ENCODE measurements at regions not wholly inside any gene's neighbourhood (a gene's known extent, or its start where the extent isn't known, plus 50 kb on each side); places are given as distances from the start of the nearest gene placed in this dataset.

DNA sequence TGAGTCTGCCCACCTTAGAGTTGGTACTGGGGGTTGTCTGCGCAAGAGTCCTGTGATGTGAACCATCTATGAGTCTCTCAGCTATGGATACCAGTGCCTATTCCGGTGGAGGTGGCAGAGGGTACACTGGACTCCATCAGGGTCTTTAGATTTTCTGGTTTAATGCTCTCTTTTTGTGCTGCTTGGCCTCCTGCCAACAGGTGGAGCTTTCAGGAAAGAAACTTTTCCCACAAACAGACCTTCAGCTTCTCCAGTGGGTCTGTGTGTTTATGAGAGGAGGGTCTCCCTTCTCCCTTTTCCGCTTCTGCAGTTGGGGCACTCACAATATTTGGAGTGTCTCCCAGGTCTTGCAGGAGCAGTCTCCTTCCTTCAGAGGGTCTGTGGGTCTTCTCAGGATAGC, 1721.9 kb upstream of the SLC39A10 start:
- no peak overlapping the region for H3K27ac ChIP-seq (ENCODE audit: low read length)
- H3K4me1 ChIP-seq (ENCODE audit: control insufficient read depth, insufficient read depth, low read length), result no peaks in the 10 kb centered on the region
- H3K36me3 ChIP-seq (ENCODE audit: control insufficient read depth in 2 of 2, insufficient read depth in 2 of 2, low read length in 2 of 2), result no peaks in the 10 kb centered on the region
- no peak overlapping the region for H3K4me3 ChIP-seq (ENCODE audit: low read length in 2 of 2)
- H3K27me3 ChIP-seq (ENCODE audit: control insufficient read depth in 1 of 2, insufficient read depth in 2 of 2, low read length in 2 of 2), result no peaks in the 10 kb centered on the region
- no peaks in the 10 kb centered on the region for H3K9me3 ChIP-seq (ENCODE audit: control insufficient read depth in 2 of 2, low read length in 2 of 2)
- no peak overlapping the region for H3K9ac ChIP-seq (ENCODE audit: low read length in 2 of 2)

DNA sequence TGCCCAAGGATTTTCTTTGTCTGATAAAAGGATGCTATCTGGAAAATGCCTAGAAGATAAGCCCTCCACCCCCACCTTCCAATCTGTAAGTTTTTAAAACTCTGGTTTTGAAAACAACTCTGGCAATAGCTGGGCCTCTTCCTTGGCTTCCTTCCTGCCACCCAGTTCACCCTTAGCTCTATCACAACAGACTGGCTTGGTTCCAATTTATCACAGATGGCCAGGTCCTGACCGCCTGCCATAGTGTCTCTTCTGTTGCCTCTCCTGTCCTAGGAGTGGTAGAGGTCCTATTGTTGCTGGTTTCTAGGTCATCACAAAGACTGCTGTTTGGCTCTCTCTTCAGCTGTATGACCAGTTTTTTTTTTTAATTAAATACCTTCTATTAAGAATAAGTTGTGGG, 1727.9 kb upstream of the SLC39A10 start:
- H3K36me3 ChIP-seq (ENCODE audit: control insufficient read depth in 2 of 2, insufficient read depth in 2 of 2, low read length in 2 of 2), result no peaks in the 10 kb centered on the region
- H3K9me3 ChIP-seq (ENCODE audit: control insufficient read depth in 2 of 2, low read length in 2 of 2), result no peaks in the 10 kb centered on the region
- no peak overlapping the region for H3K4me3 ChIP-seq (ENCODE audit: low read length in 2 of 2)
- H3K9ac ChIP-seq (ENCODE audit: low read length in 2 of 2), result no peak overlapping the region
- no peaks in the 10 kb centered on the region for H3K27me3 ChIP-seq (ENCODE audit: control insufficient read depth in 1 of 2, insufficient read depth in 2 of 2, low read length in 2 of 2)
- no peak overlapping the region for H3K27ac ChIP-seq (ENCODE audit: low read length)
- H3K4me1 ChIP-seq (ENCODE audit: control insufficient read depth, insufficient read depth, low read length), result no peaks in the 10 kb centered on the region

DNA sequence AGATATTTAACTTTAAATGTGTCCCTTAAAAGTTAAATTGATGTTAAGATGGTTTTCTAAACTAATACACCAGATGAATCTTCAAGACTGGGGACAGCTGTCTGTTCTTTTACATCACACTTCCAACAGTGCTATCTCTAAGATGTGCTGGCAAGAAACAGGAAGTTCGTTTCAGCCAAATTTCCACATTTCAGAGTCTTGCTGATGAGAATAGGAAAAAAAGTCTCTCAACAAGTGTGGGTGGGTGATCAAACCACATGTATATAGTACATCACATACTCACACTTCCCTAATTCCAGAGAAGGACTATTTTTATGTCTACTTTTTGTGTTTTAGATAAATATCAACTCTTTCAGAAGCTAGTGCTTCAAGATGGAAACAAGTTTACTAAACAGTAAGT, 1712.8 kb upstream of the TMEFF2 start:
- H3K27ac ChIP-seq (ENCODE audit: low read length), result no peak overlapping the region
- no peak overlapping the region for H3K9ac ChIP-seq (ENCODE audit: low read length in 2 of 2)
- no peaks in the 10 kb centered on the region for H3K9me3 ChIP-seq (ENCODE audit: control insufficient read depth in 2 of 2, low read length in 2 of 2)
- no peaks in the 10 kb centered on the region for H3K4me1 ChIP-seq (ENCODE audit: control insufficient read depth, insufficient read depth, low read length)
- H3K4me3 ChIP-seq (ENCODE audit: low read length in 2 of 2), result no peak overlapping the region
- no peaks in the 10 kb centered on the region for H3K36me3 ChIP-seq (ENCODE audit: control insufficient read depth in 2 of 2, insufficient read depth in 2 of 2, low read length in 2 of 2)
- H3K27me3 ChIP-seq (ENCODE audit: control insufficient read depth in 1 of 2, insufficient read depth in 2 of 2, low read length in 2 of 2), result no peaks in the 10 kb centered on the region

DNA sequence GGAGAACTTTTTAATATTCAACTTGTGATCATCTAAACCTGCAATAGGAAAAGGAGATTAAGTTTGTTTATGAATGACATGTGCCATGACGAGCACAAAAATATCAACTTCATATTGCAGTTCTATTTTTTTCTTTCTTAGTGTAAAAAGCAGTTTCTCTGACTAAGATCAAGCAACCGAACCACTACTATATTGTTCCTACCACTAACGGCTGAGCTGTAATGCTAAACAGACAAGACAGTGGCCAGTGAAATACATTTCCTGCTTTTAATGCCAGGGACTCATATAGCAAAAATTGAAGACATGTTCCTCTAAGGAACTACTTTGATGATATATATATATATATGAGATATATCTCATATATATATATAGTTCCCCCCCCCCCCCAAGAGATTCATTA, 1705.6 kb upstream of the TMEFF2 start:
- no peaks in the 10 kb centered on the region for H3K9me3 ChIP-seq (ENCODE audit: control insufficient read depth in 2 of 2, low read length in 2 of 2)
- no peaks in the 10 kb centered on the region for H3K27me3 ChIP-seq (ENCODE audit: control insufficient read depth in 1 of 2, insufficient read depth in 2 of 2, low read length in 2 of 2)
- no peak overlapping the region for H3K4me3 ChIP-seq (ENCODE audit: low read length in 2 of 2)

DNA sequence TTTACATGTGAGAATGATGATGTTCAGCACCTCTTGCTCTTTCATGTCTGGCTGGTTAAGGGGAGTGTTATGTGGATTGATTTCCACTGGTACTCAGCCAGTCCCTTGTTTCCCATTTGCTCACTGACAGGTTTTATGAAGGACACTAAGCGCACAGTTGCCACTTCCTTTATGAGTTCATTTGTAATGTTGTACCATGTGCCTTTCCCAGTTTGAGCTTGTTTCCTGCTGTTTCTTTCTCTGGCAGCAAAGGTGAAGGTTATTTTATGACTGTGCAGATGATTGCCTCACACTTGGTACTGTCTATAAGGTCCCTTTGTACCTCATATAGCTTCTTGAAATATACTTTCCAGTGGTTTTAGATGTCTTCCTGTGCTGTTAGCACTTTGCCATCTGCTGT, 1700.5 kb upstream of the TMEFF2 start:
- H3K4me1 ChIP-seq (ENCODE audit: control insufficient read depth, insufficient read depth, low read length), result no peaks in the 10 kb centered on the region
- no peak overlapping the region for H3K27ac ChIP-seq (ENCODE audit: low read length)
- no peaks in the 10 kb centered on the region for H3K36me3 ChIP-seq (ENCODE audit: control insufficient read depth in 2 of 2, insufficient read depth in 2 of 2, low read length in 2 of 2)
- no peaks in the 10 kb centered on the region for H3K27me3 ChIP-seq (ENCODE audit: control insufficient read depth in 1 of 2, insufficient read depth in 2 of 2, low read length in 2 of 2)
- no peak overlapping the region for H3K9ac ChIP-seq (ENCODE audit: low read length in 2 of 2)
- H3K4me3 ChIP-seq (ENCODE audit: low read length in 2 of 2), result no peak overlapping the region
- no peaks in the 10 kb centered on the region for H3K9me3 ChIP-seq (ENCODE audit: control insufficient read depth in 2 of 2, low read length in 2 of 2)

More for the DNA sequence above, 1705.6 kb upstream of the TMEFF2 start:
- no peak overlapping the region for H3K27ac ChIP-seq (ENCODE audit: low read length)
- H3K9ac ChIP-seq (ENCODE audit: low read length in 2 of 2), result no peak overlapping the region
- no peaks in the 10 kb centered on the region for H3K4me1 ChIP-seq (ENCODE audit: control insufficient read depth, insufficient read depth, low read length)
- no peaks in the 10 kb centered on the region for H3K36me3 ChIP-seq (ENCODE audit: control insufficient read depth in 2 of 2, insufficient read depth in 2 of 2, low read length in 2 of 2)

DNA sequence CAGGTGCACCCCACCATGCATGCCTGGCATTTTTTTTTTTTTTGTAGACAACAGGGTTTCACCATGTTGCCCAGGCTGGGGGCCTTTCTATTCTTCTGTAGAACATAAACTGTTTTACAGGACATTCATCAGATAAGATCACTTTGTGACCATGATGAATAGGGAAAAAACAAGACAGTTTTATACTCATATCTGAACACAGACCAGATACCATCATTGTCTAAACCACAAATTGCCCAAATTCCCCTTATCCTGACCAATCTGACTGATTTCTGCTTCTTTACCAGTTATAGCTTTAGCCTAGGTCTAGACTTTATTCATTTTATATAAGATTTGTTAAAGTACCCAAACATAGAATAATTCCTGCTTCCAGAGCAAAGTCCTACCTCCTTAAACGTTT, 1699.3 kb upstream of the TMEFF2 start:
- no peaks in the 10 kb centered on the region for H3K27me3 ChIP-seq (ENCODE audit: control insufficient read depth in 1 of 2, insufficient read depth in 2 of 2, low read length in 2 of 2)

DNA sequence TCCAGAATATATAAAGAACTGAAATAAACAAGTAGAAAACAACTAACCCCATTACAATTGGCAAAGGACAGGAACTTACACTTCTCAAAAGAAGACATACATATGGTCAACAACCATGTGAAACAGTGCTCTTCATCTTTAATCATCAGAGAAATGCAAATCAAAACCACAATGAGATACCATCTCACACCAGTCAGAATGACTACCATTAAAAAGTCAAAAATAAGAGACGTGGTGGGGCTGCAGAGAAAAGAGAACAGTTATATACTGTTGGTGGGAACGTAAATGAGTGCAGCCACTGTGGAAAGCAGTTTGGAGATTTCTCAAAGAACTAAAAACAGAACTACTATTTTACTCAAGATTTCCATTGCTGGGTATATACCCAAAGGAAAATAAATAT, 1696.3 kb upstream of the TMEFF2 start:
- no peak overlapping the region for H3K27ac ChIP-seq (ENCODE audit: low read length)
- H3K27me3 ChIP-seq (ENCODE audit: control insufficient read depth in 1 of 2, insufficient read depth in 2 of 2, low read length in 2 of 2), result no peaks in the 10 kb centered on the region
- no peak overlapping the region for H3K4me3 ChIP-seq (ENCODE audit: low read length in 2 of 2)

More for the DNA sequence above, 1699.3 kb upstream of the TMEFF2 start:
- no peak overlapping the region for H3K4me3 ChIP-seq (ENCODE audit: low read length in 2 of 2)
- no peaks in the 10 kb centered on the region for H3K9me3 ChIP-seq (ENCODE audit: control insufficient read depth in 2 of 2, low read length in 2 of 2)
- no peaks in the 10 kb centered on the region for H3K4me1 ChIP-seq (ENCODE audit: control insufficient read depth, insufficient read depth, low read length)
- H3K9ac ChIP-seq (ENCODE audit: low read length in 2 of 2), result no peak overlapping the region
- H3K27ac ChIP-seq (ENCODE audit: low read length), result no peak overlapping the region
- H3K36me3 ChIP-seq (ENCODE audit: control insufficient read depth in 2 of 2, insufficient read depth in 2 of 2, low read length in 2 of 2), result no peaks in the 10 kb centered on the region

DNA sequence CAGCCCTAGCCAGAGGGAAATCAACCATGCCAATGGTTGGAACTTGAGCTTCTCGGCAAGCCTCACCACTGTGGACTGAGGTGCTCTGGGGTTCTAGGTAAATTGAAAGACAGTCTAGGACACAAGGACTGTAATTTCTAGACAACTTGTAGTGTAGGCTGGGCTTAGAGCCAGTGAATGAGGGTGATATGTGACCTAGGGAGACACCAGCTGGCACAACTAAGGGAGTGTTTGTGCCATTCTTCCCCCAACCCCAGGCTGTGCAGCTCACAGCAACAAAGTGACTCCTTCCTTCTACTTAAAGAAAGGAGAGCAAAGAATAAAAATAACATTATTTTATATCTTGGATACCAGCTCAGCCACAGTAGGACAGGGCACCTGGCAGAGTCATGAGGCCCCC, 1690.7 kb upstream of the TMEFF2 start:
- H3K4me3 ChIP-seq (ENCODE audit: low read length in 2 of 2), result no peak overlapping the region
- no peaks in the 10 kb centered on the region for H3K4me1 ChIP-seq (ENCODE audit: control insufficient read depth, insufficient read depth, low read length)
- no peak overlapping the region for H3K27ac ChIP-seq (ENCODE audit: low read length)
- H3K36me3 ChIP-seq (ENCODE audit: control insufficient read depth in 2 of 2, insufficient read depth in 2 of 2, low read length in 2 of 2), result no peaks in the 10 kb centered on the region
- peaks cover 0 to 3% of the 10 kb centered on the region in 2 donors for H3K9me3 ChIP-seq (ENCODE audit: control insufficient read depth in 2 of 2, low read length in 2 of 2)
- H3K9ac ChIP-seq (ENCODE audit: low read length in 2 of 2), result no peak overlapping the region
- no peaks in the 10 kb centered on the region for H3K27me3 ChIP-seq (ENCODE audit: control insufficient read depth in 1 of 2, insufficient read depth in 2 of 2, low read length in 2 of 2)

More for the DNA sequence above, 1696.3 kb upstream of the TMEFF2 start:
- Histone ChIP-seq H3K36me3 (ENCODE audit: control insufficient read depth in 2 of 2, insufficient read depth in 2 of 2, low read length in 2 of 2) (no peaks in the 10 kb centered on the region), H3K9me3 (ENCODE audit: control insufficient read depth in 2 of 2, low read length in 2 of 2) (no peaks in the 10 kb centered on the region), H3K9ac (ENCODE audit: low read length in 2 of 2) (no peak overlapping the region), H3K4me1 (ENCODE audit: control insufficient read depth, insufficient read depth, low read length) (no peaks in the 10 kb centered on the region)

DNA sequence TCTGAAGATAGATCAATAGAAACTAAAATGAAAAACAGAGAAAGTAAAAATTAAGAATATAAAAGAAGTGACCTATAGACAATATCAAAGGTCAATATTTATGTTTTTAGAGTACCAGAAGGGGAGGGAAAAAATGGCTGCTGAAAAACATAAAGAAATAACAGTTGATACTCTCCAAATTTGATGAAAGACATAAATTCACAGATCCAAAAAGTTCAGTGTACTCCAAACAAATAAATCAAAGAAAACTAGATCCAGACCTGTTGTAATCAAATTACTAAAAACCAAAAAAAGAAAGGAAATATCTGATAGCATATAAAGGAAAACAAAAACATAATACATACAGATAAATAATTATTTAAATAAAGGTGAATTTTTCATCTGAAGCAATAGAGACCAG, 1689.1 kb upstream of the TMEFF2 start:
- no peak overlapping the region for H3K4me3 ChIP-seq (ENCODE audit: low read length in 2 of 2)

DNA sequence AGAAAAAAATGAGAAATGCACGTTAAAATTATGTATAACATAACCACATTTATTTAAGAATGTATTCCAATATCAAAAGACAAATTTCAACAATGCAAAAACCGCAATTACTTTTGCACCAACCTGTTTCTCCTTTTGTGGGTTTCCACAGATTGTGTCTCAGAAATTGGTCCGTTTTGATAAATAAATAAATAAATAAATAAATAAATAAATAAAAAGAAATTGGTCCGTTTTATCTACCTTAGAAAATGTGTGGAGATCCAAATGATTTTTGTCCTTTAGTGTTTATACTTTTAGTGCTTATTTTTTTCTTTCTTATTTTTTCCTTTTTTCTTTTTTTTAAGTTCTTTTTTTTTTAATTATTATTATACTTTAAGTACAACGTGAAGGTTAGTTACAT, 1682.2 kb upstream of the TMEFF2 start:
- Histone ChIP-seq H3K36me3 (ENCODE audit: control insufficient read depth in 2 of 2, insufficient read depth in 2 of 2, low read length in 2 of 2) (no peaks in the 10 kb centered on the region), H3K27ac (ENCODE audit: low read length) (no peak overlapping the region), H3K9me3 (ENCODE audit: control insufficient read depth in 2 of 2, low read length in 2 of 2) (no peaks in the 10 kb centered on the region), H3K9ac (ENCODE audit: low read length in 2 of 2) (no peak overlapping the region), H3K27me3 (ENCODE audit: control insufficient read depth in 1 of 2, insufficient read depth in 2 of 2, low read length in 2 of 2) (no peaks in the 10 kb centered on the region), H3K4me3 (ENCODE audit: low read length in 2 of 2) (no peak overlapping the region), H3K4me1 (ENCODE audit: control insufficient read depth, insufficient read depth, low read length) (no peaks in the 10 kb centered on the region)

More for the DNA sequence above, 1689.1 kb upstream of the TMEFF2 start:
- H3K9ac ChIP-seq (ENCODE audit: low read length in 2 of 2), result no peak overlapping the region
- H3K4me1 ChIP-seq (ENCODE audit: control insufficient read depth, insufficient read depth, low read length), result no peaks in the 10 kb centered on the region
- peaks cover 0 to 3% of the 10 kb centered on the region in 2 donors for H3K9me3 ChIP-seq (ENCODE audit: control insufficient read depth in 2 of 2, low read length in 2 of 2)
- no peak overlapping the region for H3K27ac ChIP-seq (ENCODE audit: low read length)
- no peaks in the 10 kb centered on the region for H3K27me3 ChIP-seq (ENCODE audit: control insufficient read depth in 1 of 2, insufficient read depth in 2 of 2, low read length in 2 of 2)
- no peaks in the 10 kb centered on the region for H3K36me3 ChIP-seq (ENCODE audit: control insufficient read depth in 2 of 2, insufficient read depth in 2 of 2, low read length in 2 of 2)

DNA sequence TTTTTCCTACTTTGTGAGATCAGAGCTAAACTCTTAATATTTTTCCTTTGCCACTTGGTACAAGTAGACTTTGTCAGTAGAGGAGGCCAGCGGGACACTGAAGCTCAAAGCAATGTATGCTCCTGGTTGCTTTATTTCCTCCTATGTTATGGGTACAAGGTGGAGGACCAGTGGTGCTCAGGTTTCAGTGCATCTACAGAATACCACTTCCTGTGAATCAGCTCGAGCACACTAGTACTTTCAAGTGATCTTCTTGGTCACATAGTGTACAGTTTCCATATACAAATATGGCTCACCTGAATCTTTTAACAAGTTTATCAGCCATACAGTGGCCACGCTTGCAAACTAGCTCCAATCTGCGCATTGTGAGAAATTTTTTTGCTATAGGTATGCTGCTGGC, 1674.8 kb upstream of the TMEFF2 start:
- Histone ChIP-seq H3K9me3 (ENCODE audit: control insufficient read depth in 2 of 2, low read length in 2 of 2) (no peaks in the 10 kb centered on the region), H3K9ac (ENCODE audit: low read length in 2 of 2) (no peak overlapping the region), H3K27me3 (ENCODE audit: control insufficient read depth in 1 of 2, insufficient read depth in 2 of 2, low read length in 2 of 2) (no peaks in the 10 kb centered on the region), H3K36me3 (ENCODE audit: control insufficient read depth in 2 of 2, insufficient read depth in 2 of 2, low read length in 2 of 2) (no peaks in the 10 kb centered on the region), H3K27ac (ENCODE audit: low read length) (no peak overlapping the region), H3K4me1 (ENCODE audit: control insufficient read depth, insufficient read depth, low read length) (no peaks in the 10 kb centered on the region), H3K4me3 (ENCODE audit: low read length in 2 of 2) (no peak overlapping the region)

Data from stomach smooth muscle (tissue), 2 donors.